HG02763 (cell line): ENCODE measurements at regions not wholly inside any gene's neighbourhood (a gene's known extent, or its start where the extent isn't known, plus 50 kb on each side); places are given as distances from the start of the nearest gene placed in this dataset.
A peak's percentile ranks its signal among the peaks of the same experiment; 100 is the strongest.

Experiments
- ATAC-seq: cut with Tn5 transposase; IDR thresholded peaks from one replicate; pipeline ENCODE4 v1.9.1; 2021; ENCODE audit warnings: mild to moderate bottlenecking, moderate library complexity; ENCODE audit not compliant: unreplicated experiment

DNA sequence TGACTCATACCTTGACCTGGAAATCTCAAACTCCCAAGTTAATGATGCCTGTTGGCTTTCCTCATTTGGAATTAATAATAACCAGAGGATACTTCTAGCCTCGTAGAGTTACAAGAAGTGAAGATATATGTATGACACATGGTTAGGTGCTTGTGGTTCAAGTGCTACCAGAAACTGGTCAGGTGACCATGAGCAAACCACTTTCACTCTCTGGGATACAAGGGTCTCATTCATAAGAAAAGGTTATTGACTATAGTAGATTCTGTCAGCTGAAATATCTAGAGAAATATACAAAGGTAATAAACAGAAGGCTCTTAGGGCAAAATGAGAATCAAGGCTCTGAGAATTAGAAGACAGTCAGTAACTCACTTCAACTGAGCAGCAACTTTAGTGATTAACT is 233.3 kb downstream of the KCNA4 start:
- ATAC-seq: no peak

- no peak for ATAC-seq
These were observed 234.4 kb downstream of the KCNA4 start for GRCh38 chr11:29782447-29782846.

GRCh38 chr11:29781268-29781667 is 235.6 kb downstream of the KCNA4 start:
- ATAC-seq: no peak

GRCh38 chr11:29780756-29781155 is 236.1 kb downstream of the KCNA4 start:
- ATAC-seq: no peak

DNA sequence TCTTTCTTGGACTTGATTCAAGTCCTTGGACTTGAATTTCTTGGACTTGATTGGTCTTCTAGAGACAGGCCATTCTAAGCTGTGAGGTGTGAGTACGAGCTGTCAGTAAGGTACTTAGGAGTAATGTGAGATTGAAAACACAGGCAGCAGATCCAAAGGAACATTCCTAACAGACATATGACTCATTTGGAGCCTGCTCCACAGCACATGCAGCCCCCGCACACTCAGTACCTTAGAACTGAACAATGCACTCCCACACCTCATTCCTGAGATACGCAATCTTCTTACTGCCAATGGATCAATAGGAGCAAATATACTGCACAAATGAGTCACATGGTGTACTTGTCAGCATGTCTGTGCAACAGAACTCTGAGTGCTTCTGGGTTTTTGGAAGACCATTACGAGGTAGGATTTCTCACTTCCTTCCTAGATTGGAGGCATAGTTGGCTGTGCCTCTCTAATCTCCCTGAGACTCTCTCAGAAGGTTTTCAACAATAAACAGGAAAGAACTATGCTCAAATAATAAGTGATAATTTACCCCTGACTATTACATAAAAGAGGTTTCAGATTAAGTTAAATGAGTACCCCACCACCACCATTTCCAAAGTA is 243.1 kb downstream of the KCNA4 start:
- ATAC-seq: no peak

- ATAC-seq: no peak
These were observed 260.0 kb downstream of the KCNA4 start for GRCh38 chr11:29756871-29757270.

- no peak for ATAC-seq
These were observed 261.4 kb downstream of the KCNA4 start for GRCh38 chr11:29755474-29755873.

DNA sequence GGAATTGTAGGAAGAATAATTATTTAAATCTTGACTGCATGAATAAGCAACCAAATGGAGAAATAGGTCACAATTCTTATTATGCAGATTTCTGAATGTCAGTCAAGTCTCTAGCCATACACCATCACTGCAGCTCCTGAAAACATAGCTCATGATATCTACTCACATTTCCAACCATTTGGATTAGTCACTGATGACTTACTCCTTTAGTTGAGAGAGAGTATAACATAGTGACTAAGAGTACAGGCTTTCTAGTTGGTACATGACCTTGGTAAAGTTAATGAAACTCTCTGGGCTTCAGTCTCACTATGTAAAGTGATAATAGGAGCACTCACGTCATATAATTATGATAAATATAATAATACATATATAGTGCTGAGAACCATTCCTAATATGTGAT is 265.2 kb downstream of the KCNA4 start:
- ATAC-seq: no peak

DNA sequence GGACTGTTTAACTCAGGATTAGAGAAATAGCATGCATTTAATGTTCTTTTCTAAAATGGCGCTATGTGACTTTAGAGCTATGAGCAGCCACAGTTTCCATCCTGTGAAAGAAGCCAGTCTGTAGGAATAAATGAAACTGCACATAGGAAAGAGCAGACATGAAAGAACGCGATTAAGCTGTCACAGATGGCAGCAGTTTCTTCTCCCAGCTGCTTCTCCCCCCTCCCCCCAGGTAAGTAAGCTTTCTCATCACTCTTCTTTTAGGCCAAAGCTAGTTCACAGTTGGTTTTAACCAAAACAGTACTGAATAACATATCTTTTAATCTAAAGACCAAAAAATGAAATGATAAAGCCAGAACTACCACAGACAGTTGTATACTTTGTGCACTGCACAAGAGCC is 266.4 kb downstream of the KCNA4 start:
- no peak for ATAC-seq

DNA sequence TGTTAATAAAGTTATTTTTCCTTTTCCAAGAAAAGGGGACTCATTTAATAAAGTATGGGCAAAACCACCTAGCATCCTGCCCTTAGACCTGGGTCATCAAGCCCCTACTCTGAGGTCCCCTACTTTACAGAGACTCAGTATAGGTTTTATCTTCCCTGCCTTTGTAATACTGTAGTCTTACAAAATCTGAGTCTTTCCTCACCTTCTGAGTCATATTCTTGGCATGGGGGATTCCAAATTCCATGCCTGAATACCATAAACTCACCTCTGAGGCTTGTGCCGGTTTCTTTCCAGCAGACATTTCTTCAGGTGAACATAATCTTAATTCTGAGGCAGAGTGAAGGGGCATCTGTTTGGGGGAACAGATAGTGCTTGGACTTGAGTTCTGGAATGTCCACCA is 282.5 kb downstream of the KCNA4 start:
- ATAC-seq: no peak

DNA sequence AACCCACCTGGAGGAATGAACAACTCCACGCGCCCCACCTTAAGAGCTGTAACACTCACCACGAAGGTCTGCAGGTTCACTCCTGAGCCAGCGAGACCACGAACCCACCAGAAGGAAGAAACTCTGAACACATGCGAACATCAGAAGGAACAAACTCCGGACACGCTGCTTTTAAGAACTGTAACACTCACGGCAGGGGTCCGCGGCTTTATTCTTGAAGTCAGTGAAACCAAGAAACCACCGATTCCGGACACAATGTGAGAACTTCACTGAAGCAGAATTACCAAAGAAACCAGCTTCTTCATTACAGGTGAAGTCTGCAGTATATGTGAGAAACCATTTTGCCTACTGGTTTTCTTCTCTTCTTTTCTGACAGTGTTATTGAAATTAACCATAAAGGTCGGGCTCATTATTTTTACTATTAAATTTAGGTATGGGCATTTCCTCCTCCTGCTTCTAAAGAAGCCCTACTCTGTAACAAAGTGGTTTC is 303.0 kb downstream of the KCNA4 start:
- ATAC-seq: no peak

GRCh38 chr11:29712616-29713015 is 304.2 kb downstream of the KCNA4 start:
- ATAC-seq: no peak

DNA sequence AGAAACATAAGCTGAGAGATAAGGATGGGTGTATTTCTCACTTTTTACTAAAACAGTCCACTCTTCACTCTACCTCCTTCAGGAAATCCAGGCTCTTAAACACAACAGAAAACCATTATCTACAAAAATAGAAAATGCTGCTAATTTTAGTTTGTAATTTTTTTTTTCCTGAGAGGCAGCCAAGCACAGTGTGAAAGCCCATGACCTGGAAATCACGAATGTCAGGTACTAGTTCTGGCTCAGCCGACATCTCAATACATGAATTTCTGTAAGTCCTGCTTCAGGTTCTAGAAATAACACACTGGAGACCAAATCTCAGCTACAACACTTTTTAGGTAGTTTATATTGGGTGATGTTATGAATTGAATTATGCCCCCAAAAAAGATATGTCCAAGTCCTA is 308.9 kb downstream of the KCNA4 start:
- ATAC-seq: no peak

- no peak for ATAC-seq
These were observed 331.5 kb downstream of the KCNA4 start for GRCh38 chr11:29685361-29685760.

- no peak for ATAC-seq
These were observed 334.0 kb downstream of the KCNA4 start for GRCh38 chr11:29682856-29683255.

GRCh38 chr11:29679996-29680395 is 336.8 kb downstream of the KCNA4 start:
- ATAC-seq: peak; percentile 50

DNA sequence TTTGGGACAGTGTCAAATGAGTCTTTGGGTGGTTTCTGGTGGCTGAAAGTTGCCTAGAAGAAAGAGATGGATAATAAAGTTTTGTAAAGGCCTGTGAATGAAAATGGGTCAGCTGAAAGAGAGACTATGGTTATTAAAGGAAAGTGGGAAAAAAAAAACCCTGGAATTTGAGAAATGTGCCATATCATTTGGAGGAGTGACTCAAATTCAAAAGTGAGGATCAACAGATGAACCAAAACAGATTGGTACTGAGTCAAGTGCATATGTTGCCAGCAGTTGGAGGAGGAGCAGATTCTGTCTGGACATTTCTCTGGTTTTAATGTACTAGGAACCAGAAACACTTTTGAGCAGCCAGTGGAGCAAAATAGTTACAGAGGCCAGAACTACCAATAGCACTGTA is 339.8 kb downstream of the KCNA4 start:
- ATAC-seq: no peak

DNA sequence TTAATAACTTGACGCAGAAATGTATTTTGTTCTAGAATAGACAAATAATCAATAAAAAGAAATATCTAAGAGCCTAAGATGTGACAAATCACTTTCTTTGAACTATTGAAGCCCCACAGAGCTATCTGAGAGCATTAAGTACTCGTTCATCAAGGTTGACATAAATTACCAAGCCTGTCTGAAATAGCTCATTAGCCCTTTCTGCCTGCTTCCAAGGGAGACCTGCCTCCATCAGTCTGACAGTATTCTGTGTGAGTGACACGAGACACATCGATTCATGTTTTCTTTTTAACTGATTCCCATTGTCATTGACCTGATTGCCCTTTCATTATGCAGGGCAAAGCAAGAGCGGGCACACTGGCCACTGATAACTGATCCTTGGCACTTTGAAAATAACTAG is 347.5 kb downstream of the KCNA4 start:
- ATAC-seq: no peak

DNA sequence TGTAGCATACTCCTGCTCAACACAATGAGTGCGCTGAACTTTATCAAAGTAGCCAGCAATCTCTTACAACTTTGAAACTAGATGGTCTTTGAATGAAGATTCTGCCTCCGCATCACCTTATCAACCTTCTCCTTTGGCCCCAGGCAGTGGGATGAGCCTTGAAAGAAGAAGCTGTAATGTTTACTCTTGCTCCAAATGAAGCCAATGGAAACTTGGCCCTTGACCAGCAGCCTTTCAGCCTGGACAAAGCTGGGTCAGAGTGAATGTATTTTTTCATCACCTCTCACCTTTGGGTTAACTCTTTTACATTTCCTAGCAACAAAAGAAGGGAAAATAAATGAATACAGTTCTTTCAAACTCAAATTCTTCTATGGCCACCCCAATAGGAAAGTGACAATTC is 359.1 kb downstream of the KCNA4 start:
- no peak for ATAC-seq

GRCh38 chr11:29656597-29656996 is 360.2 kb downstream of the KCNA4 start:
- ATAC-seq: no peak

- ATAC-seq: no peak
These were observed 371.5 kb downstream of the KCNA4 start for GRCh38 chr11:29645373-29645772.

DNA sequence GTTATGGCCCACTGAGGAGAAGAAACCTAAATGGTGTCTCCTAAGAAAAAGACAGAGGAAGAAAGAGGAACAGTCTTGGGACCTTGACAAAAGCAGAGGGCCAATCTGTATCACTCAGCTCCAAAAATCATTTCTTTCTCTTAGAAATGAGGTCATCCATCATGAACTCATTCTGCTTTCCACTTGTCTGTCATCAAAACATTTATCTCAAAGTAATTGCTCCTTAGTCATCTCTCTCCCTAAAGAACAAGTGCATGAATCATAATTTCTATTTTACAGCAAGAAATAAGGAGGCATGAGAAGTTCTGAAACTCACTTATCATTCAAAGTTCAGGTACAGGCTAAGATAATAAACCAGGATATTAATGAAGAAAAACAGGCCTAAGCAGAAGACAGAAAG is 375.6 kb downstream of the KCNA4 start:
- ATAC-seq: no peak

DNA sequence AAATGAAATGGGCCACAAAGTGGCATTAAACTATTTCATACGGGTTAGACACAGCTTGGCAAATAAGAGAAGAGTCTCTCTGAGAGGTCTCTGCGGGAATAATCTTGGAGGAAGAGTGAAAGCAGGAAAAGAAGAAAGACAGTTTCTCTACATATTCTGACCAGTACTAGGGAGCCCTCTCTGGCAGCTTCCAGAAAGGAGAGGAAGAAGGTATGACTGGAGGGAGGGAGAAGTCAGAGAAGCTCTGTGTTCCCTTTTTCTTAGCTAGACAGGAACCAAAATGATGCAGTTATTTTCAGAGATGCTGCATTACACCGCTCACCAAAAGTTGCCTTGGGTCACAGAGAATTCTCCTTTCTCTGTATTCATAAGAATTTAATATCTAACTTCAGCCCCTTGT is 382.1 kb downstream of the KCNA4 start:
- no peak for ATAC-seq
